ENCODE measurements at regions not wholly inside any gene's neighbourhood (a gene's known extent, or its start where the extent isn't known, plus 50 kb on each side); places are given as distances from the start of the nearest gene placed in this dataset.
"Not testable (repeated sequence)": the region's sequence is repeated elsewhere in the genome, so short reads cannot be mapped to it uniquely, and the experiment has no call there.

DNA sequence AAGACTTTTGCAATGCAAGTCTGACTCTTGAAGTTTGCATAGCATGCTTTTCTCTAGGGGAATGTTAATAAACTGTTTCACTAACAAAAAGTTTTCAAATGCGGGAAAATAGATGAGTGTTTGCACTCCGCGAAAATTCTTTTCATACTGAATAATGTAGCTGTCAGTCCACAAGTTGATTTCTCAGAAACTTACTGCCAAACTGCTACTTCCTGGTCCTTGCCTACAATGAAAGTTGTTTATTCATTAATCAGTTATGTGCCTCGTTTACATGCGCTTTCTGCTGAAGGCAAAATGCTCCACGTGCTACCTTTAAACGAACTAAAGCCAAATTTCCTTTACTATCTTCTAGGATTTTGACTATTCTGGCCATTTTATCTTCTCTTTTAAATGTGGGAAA lies 166.2 kb downstream of the MAGEB17 start:
- Mint-ChIP-seq H3K9me3 (peaks cover 0 to 6% (median 0%) of the 10 kb centered on the region in 5 donors), H3K4me1 (no peaks in the 10 kb centered on the region), H3K27me3 (peaks cover 0 to 6% of the 10 kb centered on the region in 2 donors), H3K36me3 (no peaks in the 10 kb centered on the region), H3K27ac (no peak overlapping the region), H3K4me3 (no peak overlapping the region)
- POLR2A ChIA-PET, result no interaction called here
- CTCF ChIA-PET, result no interaction called here
- no peak overlapping the region for H3K4me3 ChIP-seq (ENCODE audit: low read length)
- no peaks in the 10 kb centered on the region for H3K36me3 ChIP-seq (ENCODE audit: insufficient read depth, low read length)
- no peak overlapping the region for H3K27ac ChIP-seq (ENCODE audit: low read depth, low read length)
- no peaks in the 10 kb centered on the region for H3K4me1 ChIP-seq (ENCODE audit: insufficient read depth, low read length)
- no peak for DNase-seq
- no peaks in the 10 kb centered on the region for H3K27me3 ChIP-seq (ENCODE audit: insufficient read depth, low read length, poor library complexity, severe bottlenecking)
- no peaks in the 10 kb centered on the region for H3K9me3 ChIP-seq (ENCODE audit: low read length)

DNA sequence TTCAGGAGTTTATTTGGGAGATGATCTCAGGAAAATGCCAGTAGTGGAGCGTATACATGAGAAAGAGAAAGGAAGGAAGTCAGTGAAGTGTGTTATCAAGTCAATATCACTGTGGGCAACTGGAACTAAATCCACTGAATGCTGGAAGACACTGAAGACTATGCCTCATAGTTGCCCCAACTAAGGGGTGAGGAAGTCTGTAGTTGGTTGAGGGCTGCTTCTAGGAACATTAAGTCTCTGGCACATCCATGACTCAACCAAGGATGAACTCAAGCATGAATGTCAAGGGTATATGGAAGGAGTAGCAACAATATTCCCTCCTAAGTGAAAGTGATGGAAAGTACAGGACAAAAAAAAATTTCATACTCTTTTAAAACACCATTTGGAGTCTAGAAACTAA lies 167.9 kb downstream of the MAGEB17 start:
- Histone ChIP-seq H3K36me3 (ENCODE audit: insufficient read depth, low read length) (no peaks in the 10 kb centered on the region), H3K27ac (ENCODE audit: low read depth, low read length) (no peak overlapping the region), H3K27me3 (ENCODE audit: insufficient read depth, low read length, poor library complexity, severe bottlenecking) (no peaks in the 10 kb centered on the region), H3K9me3 (ENCODE audit: low read length) (no peaks in the 10 kb centered on the region), H3K4me3 (ENCODE audit: low read length) (no peak overlapping the region), H3K4me1 (ENCODE audit: insufficient read depth, low read length) (no peaks in the 10 kb centered on the region)
- Mint-ChIP-seq H3K4me3 (no peak overlapping the region), H3K36me3 (no peaks in the 10 kb centered on the region), H3K9me3 (peaks cover 0 to 5% (median 0%) of the 10 kb centered on the region in 5 donors), H3K27me3 (peaks cover 0 to 6% of the 10 kb centered on the region in 2 donors), H3K27ac (no peak overlapping the region), H3K4me1 (no peaks in the 10 kb centered on the region)
- ChIA-PET POLR2A (no interaction called here), CTCF (no interaction called here)
- DNase-seq, result no peak

DNA sequence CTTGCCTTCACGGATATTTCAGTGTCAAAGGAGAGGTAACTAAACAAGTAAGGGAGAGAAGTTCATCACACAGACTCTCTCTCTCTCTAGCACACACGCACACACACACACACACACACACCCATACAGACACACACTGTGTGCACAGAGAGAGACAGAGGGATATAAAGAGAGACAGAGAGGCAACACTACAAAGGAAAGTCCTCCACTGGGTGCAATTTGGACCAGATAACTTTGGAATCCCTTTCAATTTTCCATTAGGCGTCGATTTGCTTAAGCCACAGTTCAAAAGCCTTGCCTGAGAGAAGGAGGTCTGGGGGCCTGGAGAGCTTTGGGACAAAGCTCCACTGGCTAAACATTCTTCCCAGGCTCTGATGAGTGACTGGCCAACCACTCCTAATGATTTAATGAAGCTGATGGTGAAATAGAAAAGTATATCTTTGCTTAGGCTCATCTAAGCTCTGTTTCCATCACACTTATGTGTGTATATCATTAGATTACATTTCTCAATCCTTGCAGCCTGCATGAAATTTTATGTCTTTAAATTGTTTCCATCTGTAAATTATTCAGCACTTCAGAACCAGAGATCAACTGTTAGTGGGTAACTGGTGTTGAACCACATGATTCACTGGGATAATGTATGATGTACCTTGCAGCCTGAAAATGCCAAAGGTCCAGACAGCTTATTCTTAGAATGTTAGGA lies 180.8 kb downstream of the MAGEB17 start:
- Histone ChIP-seq H3K4me3 (ENCODE audit: low read length) (no peak overlapping the region), H3K27ac (ENCODE audit: low read depth, low read length) (no peak overlapping the region), H3K4me1 (ENCODE audit: insufficient read depth, low read length) (no peaks in the 10 kb centered on the region), H3K9me3 (ENCODE audit: low read length) (no peaks in the 10 kb centered on the region), H3K36me3 (ENCODE audit: insufficient read depth, low read length) (no peaks in the 10 kb centered on the region), H3K27me3 (ENCODE audit: insufficient read depth, low read length, poor library complexity, severe bottlenecking) (no peaks in the 10 kb centered on the region)
- CTCF ChIA-PET, result no interaction called here
- POLR2A ChIA-PET, result no interaction called here
- no peaks in the 10 kb centered on the region for H3K4me1 Mint-ChIP-seq
- H3K27ac Mint-ChIP-seq, result no peak overlapping the region
- DNase-seq, result no peak
- peaks cover 11 to 12% of the 10 kb centered on the region in 2 donors for H3K27me3 Mint-ChIP-seq
- no peaks in the 10 kb centered on the region for H3K36me3 Mint-ChIP-seq
- no peak overlapping the region for H3K4me3 Mint-ChIP-seq
- peaks cover 0 to 3% (median 0%) of the 10 kb centered on the region in 5 donors for H3K9me3 Mint-ChIP-seq

DNA sequence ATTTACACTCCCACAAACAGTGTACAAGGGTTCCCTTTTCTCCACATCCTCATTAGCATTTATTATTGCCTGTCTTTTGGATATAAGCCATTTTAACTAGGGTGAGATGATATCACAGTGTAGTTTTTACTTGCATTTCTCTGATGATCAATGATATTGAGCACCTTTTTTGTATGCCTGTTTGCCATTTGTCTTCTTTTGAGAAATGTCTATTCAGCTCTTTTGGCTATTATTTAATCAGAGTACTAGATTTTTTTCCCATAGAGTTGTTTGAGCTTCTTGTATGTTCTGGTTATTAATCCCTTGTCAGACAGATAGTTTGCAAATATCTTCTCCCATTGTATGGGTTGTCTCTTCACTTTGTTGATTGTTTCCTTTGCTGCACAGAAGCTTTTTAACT lies 190.6 kb downstream of the MAGEB17 start:
- no peak overlapping the region for H3K4me3 ChIP-seq (ENCODE audit: low read length)
- no peak for DNase-seq
- H3K9me3 ChIP-seq (ENCODE audit: low read length), result no peaks in the 10 kb centered on the region
- Mint-ChIP-seq H3K4me1 (no peaks in the 10 kb centered on the region), H3K9me3 (peaks cover 0 to 4% (median 0%) of the 10 kb centered on the region in 5 donors), H3K4me3 (no peak overlapping the region), H3K27me3 (peaks cover 9 to 14% of the 10 kb centered on the region in 2 donors), H3K27ac (no peak overlapping the region), H3K36me3 (peaks cover 0 to 4% (median 0%) of the 10 kb centered on the region in 3 donors)
- H3K27ac ChIP-seq (ENCODE audit: low read depth, low read length), result no peak overlapping the region
- no peaks in the 10 kb centered on the region for H3K36me3 ChIP-seq (ENCODE audit: insufficient read depth, low read length)
- no peaks in the 10 kb centered on the region for H3K4me1 ChIP-seq (ENCODE audit: insufficient read depth, low read length)
- POLR2A ChIA-PET, result no interaction called here
- H3K27me3 ChIP-seq (ENCODE audit: insufficient read depth, low read length, poor library complexity, severe bottlenecking), result no peaks in the 10 kb centered on the region
- CTCF ChIA-PET, result no interaction called here

DNA sequence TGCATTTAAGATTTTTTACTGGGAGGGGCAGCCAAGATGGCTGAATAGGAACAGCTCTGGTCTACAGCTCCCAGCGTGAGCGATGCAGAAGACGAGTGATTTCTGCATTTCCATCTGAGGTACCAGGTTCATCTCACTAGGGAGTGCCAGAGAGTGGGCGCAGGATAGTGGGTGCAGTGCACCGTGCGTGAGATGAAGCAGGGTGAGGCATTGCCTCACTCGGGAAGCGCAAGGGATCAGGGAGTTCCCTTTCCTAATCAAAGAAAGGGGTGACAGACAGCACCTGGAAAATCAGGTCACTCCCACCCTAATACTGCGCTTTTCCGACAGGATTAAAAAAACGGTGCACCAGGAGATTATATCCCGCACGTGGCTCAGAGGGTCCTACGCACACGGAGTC lies 192.8 kb downstream of the MAGEB17 start:
- H3K27ac ChIP-seq (ENCODE audit: low read depth, low read length); CTCF ChIA-PET; H3K36me3 Mint-ChIP-seq; H3K4me1 Mint-ChIP-seq; H3K4me1 ChIP-seq (ENCODE audit: insufficient read depth, low read length); H3K27me3 ChIP-seq (ENCODE audit: insufficient read depth, low read length, poor library complexity, severe bottlenecking); DNase-seq; H3K9me3 ChIP-seq (ENCODE audit: low read length); H3K36me3 ChIP-seq (ENCODE audit: insufficient read depth, low read length); H3K4me3 Mint-ChIP-seq; H3K27ac Mint-ChIP-seq; POLR2A ChIA-PET; H3K9me3 Mint-ChIP-seq; H3K4me3 ChIP-seq (ENCODE audit: low read length): not testable (repeated sequence)
- peaks cover 9 to 14% of the 10 kb centered on the region in 2 donors for H3K27me3 Mint-ChIP-seq

DNA sequence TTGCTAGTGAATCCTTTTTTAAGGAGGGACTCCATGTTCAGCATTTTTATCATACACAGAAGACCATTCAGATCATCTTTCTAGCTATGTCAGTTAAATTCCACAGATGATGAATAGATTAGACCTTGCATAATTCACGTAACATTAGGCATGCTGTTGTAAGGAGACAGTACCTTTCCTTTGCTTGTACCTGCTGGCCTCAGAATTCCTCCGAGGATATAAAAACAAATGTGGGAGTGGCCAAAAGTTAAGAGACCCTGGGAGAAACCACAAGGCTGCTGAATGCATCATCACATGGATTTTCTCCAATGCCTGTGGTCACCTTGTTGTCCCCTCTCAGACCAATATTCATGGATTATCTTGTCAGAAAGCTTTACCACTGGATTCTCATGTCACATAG lies 201.4 kb downstream of the MAGEB17 start:
- peaks cover 0 to 9% of the 10 kb centered on the region in 2 donors for H3K27me3 Mint-ChIP-seq
- no peak overlapping the region for H3K4me3 ChIP-seq (ENCODE audit: low read length)
- no peaks in the 10 kb centered on the region for H3K36me3 Mint-ChIP-seq
- H3K27me3 ChIP-seq (ENCODE audit: insufficient read depth, low read length, poor library complexity, severe bottlenecking), result no peaks in the 10 kb centered on the region
- no peak for DNase-seq
- H3K4me3 Mint-ChIP-seq, result no peak overlapping the region
- H3K27ac Mint-ChIP-seq, result peak overlapping the region in 1 of 8 donors; percentile 69
- no peaks in the 10 kb centered on the region for H3K36me3 ChIP-seq (ENCODE audit: insufficient read depth, low read length)
- H3K9me3 ChIP-seq (ENCODE audit: low read length), result no peaks in the 10 kb centered on the region
- H3K4me1 ChIP-seq (ENCODE audit: insufficient read depth, low read length), result no peaks in the 10 kb centered on the region
- H3K9me3 Mint-ChIP-seq, result no peaks in the 10 kb centered on the region
- no peak overlapping the region for H3K27ac ChIP-seq (ENCODE audit: low read depth, low read length)
- H3K4me1 Mint-ChIP-seq, result no peaks in the 10 kb centered on the region
- CTCF ChIA-PET, result no interaction called here
- POLR2A ChIA-PET, result no interaction called here

DNA sequence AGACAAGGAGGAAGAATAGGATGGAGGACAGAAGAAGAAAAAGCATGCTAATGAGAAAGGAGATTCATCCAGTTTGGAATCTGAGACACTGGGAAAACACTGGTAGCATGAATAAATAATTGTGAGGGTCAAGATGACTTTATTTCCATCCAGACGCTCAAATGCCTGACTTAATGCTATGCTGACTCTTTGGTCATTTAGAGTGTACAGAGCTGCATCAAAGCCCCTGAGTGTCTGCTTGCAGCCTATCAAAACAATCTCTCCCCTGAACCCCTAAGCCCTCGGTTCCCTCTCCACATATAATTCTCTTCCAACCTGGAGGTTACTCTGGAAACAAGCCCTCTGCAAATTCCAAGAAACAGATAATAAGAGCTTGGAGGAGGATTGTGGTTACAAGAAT lies 208.8 kb downstream of the MAGEB17 start:
- DNase-seq, result no peak
- Histone ChIP-seq H3K27me3 (ENCODE audit: insufficient read depth, low read length, poor library complexity, severe bottlenecking) (no peaks in the 10 kb centered on the region), H3K9me3 (ENCODE audit: low read length) (no peaks in the 10 kb centered on the region), H3K4me1 (ENCODE audit: insufficient read depth, low read length) (no peaks in the 10 kb centered on the region), H3K27ac (ENCODE audit: low read depth, low read length) (no peak overlapping the region), H3K36me3 (ENCODE audit: insufficient read depth, low read length) (no peaks in the 10 kb centered on the region), H3K4me3 (ENCODE audit: low read length) (no peak overlapping the region)
- ChIA-PET CTCF (no interaction called here), POLR2A (no interaction called here)
- Mint-ChIP-seq H3K27ac (no peak overlapping the region), H3K4me3 (no peak overlapping the region), H3K27me3 (peaks cover 3 to 9% of the 10 kb centered on the region in 2 donors), H3K9me3 (peaks cover 0 to under 1% (median 0%) of the 10 kb centered on the region in 5 donors), H3K4me1 (no peaks in the 10 kb centered on the region), H3K36me3 (no peaks in the 10 kb centered on the region)

DNA sequence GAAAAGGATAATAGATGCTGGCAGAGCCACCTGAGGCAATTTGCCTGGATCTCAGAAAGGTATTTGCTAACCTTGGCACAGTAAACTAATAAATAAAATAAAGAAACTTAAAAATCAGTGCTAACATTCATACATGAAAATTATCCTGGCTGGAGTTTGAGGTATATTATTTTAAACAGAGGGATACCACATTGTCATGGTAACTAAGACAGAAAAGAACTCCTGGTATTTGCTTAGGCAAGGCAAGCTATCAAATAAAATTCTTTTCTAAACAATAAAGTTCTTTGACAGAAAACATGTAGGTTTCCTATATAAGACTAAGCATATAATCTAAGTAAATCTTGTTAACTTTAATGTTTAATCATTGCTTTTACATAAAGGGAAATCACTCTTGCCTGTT lies 218.8 kb downstream of the MAGEB17 start:
- CTCF ChIA-PET, result no interaction called here
- Mint-ChIP-seq H3K36me3 (no peaks in the 10 kb centered on the region), H3K9me3 (peaks cover 0 to 3% (median 0%) of the 10 kb centered on the region in 5 donors), H3K4me1 (no peaks in the 10 kb centered on the region), H3K27me3 (peaks cover 6 to 8% of the 10 kb centered on the region in 2 donors), H3K4me3 (no peak overlapping the region), H3K27ac (no peak overlapping the region)
- H3K27ac ChIP-seq (ENCODE audit: low read depth, low read length), result no peak overlapping the region
- DNase-seq, result no peak
- H3K4me3 ChIP-seq (ENCODE audit: low read length), result no peak overlapping the region
- H3K36me3 ChIP-seq (ENCODE audit: insufficient read depth, low read length), result no peaks in the 10 kb centered on the region
- no peaks in the 10 kb centered on the region for H3K9me3 ChIP-seq (ENCODE audit: low read length)
- no peaks in the 10 kb centered on the region for H3K4me1 ChIP-seq (ENCODE audit: insufficient read depth, low read length)
- POLR2A ChIA-PET, result no interaction called here
- no peaks in the 10 kb centered on the region for H3K27me3 ChIP-seq (ENCODE audit: insufficient read depth, low read length, poor library complexity, severe bottlenecking)

DNA sequence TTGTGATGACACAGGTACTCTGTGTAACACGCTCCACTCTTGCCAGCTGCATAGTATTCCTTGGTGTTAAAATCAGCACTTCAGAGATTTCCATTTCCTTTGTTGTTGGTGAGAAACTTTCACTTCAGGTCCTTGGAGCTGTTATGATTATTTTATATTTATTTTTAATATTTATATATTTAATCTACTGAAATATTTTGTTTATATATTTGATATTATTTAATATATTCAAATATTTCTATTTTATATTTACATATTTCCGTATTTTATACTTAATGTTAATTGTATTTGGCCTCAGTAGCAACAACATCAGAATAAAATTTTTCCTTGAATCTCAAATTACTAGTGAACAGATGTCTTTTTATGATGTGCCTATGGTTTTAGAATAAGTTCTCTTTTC lies 225.3 kb downstream of the MAGEB17 start:
- H3K4me3 ChIP-seq (ENCODE audit: low read length), result no peak overlapping the region
- no peaks in the 10 kb centered on the region for H3K4me1 ChIP-seq (ENCODE audit: insufficient read depth, low read length)
- Mint-ChIP-seq H3K27me3 (peaks cover 0 to 2% of the 10 kb centered on the region in 2 donors), H3K27ac (no peak overlapping the region), H3K4me1 (no peaks in the 10 kb centered on the region), H3K36me3 (no peaks in the 10 kb centered on the region), H3K9me3 (peaks cover 0 to 3% (median 0%) of the 10 kb centered on the region in 5 donors), H3K4me3 (no peak overlapping the region)
- H3K27me3 ChIP-seq (ENCODE audit: insufficient read depth, low read length, poor library complexity, severe bottlenecking), result no peaks in the 10 kb centered on the region
- H3K36me3 ChIP-seq (ENCODE audit: insufficient read depth, low read length), result no peaks in the 10 kb centered on the region
- no peak overlapping the region for H3K27ac ChIP-seq (ENCODE audit: low read depth, low read length)
- POLR2A ChIA-PET, result no interaction called here
- H3K9me3 ChIP-seq (ENCODE audit: low read length), result no peaks in the 10 kb centered on the region
- CTCF ChIA-PET, result no interaction called here
- no peak for DNase-seq

All from CD8-positive, alpha-beta memory T cell (primary cell).